HEK293T (cell line): ENCODE measurements at regions not wholly inside any gene's neighbourhood (a gene's known extent, or its start where the extent isn't known, plus 50 kb on each side); places are given as distances from the start of the nearest gene placed in this dataset.

Experiments
- CTCF ChIA-PET: fragments of 350-600 bp; formaldehyde crosslinking; extraction: SDS; loops from one replicate; lab custom pipeline; 2021; ENCODE audit warnings: antibody characterized with exemption, inconsistent platforms; lab: Yijun Ruan, JAX
- POLR2A ChIA-PET: fragments of 350-600 bp; formaldehyde crosslinking; extraction: SDS; loops from one replicate; lab custom pipeline; 2020; ENCODE audit warnings: antibody characterized with exemption, inconsistent platforms; lab: Yijun Ruan, JAX
- DNase-seq: peaks from one replicate; pipeline ENCODE4 v3.0.0; 2012; ENCODE audit warnings: mixed read lengths; ENCODE audit errors: extremely low spot score
- ARNT ChIP-seq: fragments of 450-650 bp; IDR thresholded peaks from 2 replicates; pipeline ENCODE4 v1.6.1; 2017; ENCODE audit warnings: mild to moderate bottlenecking
- BHLHE40 ChIP-seq: fragments of 450-650 bp; IDR thresholded peaks from 2 replicates; pipeline ENCODE4 v1.6.1; 2016; ENCODE audit warnings: mild to moderate bottlenecking, moderate library complexity, borderline replicate concordance
- CTBP1 ChIP-seq: fragments of 450-650 bp; IDR thresholded peaks from 2 replicates; pipeline ENCODE4 v1.6.1; 2016; ENCODE audit warnings: borderline replicate concordance
- ELF4 ChIP-seq: fragments of 450-650 bp; IDR thresholded peaks from 2 replicates; pipeline ENCODE4 v1.6.1; 2017; ENCODE audit warnings: antibody characterized with exemption
- FOXA1 ChIP-seq: fragments of 450-650 bp; IDR thresholded peaks from 2 replicates; pipeline ENCODE4 v1.6.1; 2016; ENCODE audit warnings: mild to moderate bottlenecking
- FOXK2 ChIP-seq: fragments of 450-650 bp; IDR thresholded peaks from 2 replicates; pipeline ENCODE4 v1.6.1; 2016; ENCODE audit warnings: mild to moderate bottlenecking
- FOXM1 ChIP-seq: fragments of 450-650 bp; IDR thresholded peaks from 2 replicates; pipeline ENCODE4 v1.6.1; 2017; ENCODE audit warnings: mild to moderate bottlenecking, borderline replicate concordance
- HDGF ChIP-seq: fragments of 450-650 bp; IDR thresholded peaks from 2 replicates; pipeline ENCODE4 v1.6.1; 2017; ENCODE audit warnings: antibody characterized with exemption, borderline replicate concordance
- L3MBTL2 ChIP-seq: fragments of 450-650 bp; conservative IDR thresholded peaks from 2 replicates; pipeline ENCODE4 v1.6.1; 2016; ENCODE audit warnings: mild to moderate bottlenecking
- LEF1 ChIP-seq: fragments of 450-650 bp; IDR thresholded peaks from 2 replicates; pipeline ENCODE4 v1.6.1; 2017; ENCODE audit warnings: mild to moderate bottlenecking, borderline replicate concordance
- NFRKB ChIP-seq: fragments of 450-650 bp; IDR thresholded peaks from 2 replicates; pipeline ENCODE4 v1.6.1; 2016; ENCODE audit warnings: mild to moderate bottlenecking, moderate library complexity
- SP1 ChIP-seq: fragments of 450-650 bp; IDR thresholded peaks from 2 replicates; pipeline ENCODE4 v1.6.1; 2017
- SUZ12 ChIP-seq: fragments of 450-650 bp; IDR thresholded peaks from 2 replicates; pipeline ENCODE4 v1.6.1; 2016; ENCODE audit warnings: mild to moderate bottlenecking
- TARDBP ChIP-seq: fragments of 450-650 bp; IDR thresholded peaks from 2 replicates; pipeline ENCODE4 v1.6.1; 2016
- ZNF384 ChIP-seq: fragments of 450-650 bp; IDR thresholded peaks from 2 replicates; pipeline ENCODE4 v1.6.1; 2016
- TF ChIP-seq, protein P1 (sequence below): fragments of 450-650 bp; IDR thresholded peaks from 2 replicates; pipeline ENCODE4 v1.6.1; 2016

- CTCF ChIA-PET, result no interaction called here
- POLR2A ChIA-PET, result no interaction called here
- TF ChIP-seq, protein P1, sequence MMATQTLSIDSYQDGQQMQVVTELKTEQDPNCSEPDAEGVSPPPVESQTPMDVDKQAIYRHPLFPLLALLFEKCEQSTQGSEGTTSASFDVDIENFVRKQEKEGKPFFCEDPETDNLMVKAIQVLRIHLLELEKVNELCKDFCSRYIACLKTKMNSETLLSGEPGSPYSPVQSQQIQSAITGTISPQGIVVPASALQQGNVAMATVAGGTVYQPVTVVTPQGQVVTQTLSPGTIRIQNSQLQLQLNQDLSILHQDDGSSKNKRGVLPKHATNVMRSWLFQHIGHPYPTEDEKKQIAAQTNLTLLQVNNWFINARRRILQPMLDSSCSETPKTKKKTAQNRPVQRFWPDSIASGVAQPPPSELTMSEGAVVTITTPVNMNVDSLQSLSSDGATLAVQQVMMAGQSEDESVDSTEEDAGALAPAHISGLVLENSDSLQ, result no peak
- TF ChIP-seq LEF1, result no peak
- no peak for TF ChIP-seq ZNF384
- TF ChIP-seq TARDBP, result no peak
- TF ChIP-seq ARNT, result no peak
- TF ChIP-seq HDGF, result no peak
- no peak for TF ChIP-seq CTBP1
- TF ChIP-seq FOXA1, result no peak
- TF ChIP-seq NFRKB, result no peak
- no peak for TF ChIP-seq BHLHE40
- TF ChIP-seq L3MBTL2, result no peak
- TF ChIP-seq FOXK2, result no peak
- no peak for TF ChIP-seq ELF4
- no peak for DNase-seq
These were observed 79.4 kb upstream of the TTC29 start for GRCh38 chr4:147025042-147025441.

GRCh38 chr4:147029296-147029695 is 83.6 kb upstream of the TTC29 start:
- POLR2A ChIA-PET, result interaction anchor here (0.6 kb wide), 1 partner anchor 871 kb away, joined by 3 read pairs; no protein-coding TSS in a partner anchor
- no peak for TF ChIP-seq TARDBP
- TF ChIP-seq, protein P1, result no peak
- no peak for TF ChIP-seq ZNF384
- no peak for TF ChIP-seq ELF4
- no peak for TF ChIP-seq FOXK2
- no peak for TF ChIP-seq ARNT
- DNase-seq, result no peak
- CTCF ChIA-PET, result no interaction called here

DNA sequence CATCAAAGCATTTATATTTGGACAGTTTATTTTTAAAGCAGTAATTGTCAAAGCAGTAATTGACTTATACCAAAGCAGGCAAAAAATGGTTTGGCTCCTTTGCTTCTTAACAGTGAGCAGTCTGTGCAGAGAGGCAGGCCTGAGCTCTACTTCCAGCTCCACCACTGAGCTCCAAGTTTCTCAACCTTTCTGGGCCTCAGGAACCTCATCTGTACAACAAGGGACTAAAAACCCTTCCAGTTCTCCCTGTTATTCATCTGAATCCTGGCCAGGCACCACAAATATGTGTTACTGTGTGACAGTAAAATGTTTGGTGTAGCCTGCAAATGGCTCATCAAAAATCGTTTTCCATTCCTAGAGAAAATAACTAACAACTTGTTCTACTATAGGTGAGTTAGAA is 88.7 kb upstream of the TTC29 start:
- no peak for TF ChIP-seq ZNF384
- TF ChIP-seq BHLHE40, result no peak
- no peak for TF ChIP-seq CTBP1
- no peak for TF ChIP-seq L3MBTL2
- TF ChIP-seq ARNT, result no peak
- TF ChIP-seq TARDBP, result no peak
- TF ChIP-seq SP1, result no peak
- no peak for TF ChIP-seq NFRKB
- TF ChIP-seq FOXM1, result no peak
- TF ChIP-seq HDGF, result no peak
- TF ChIP-seq SUZ12, result no peak
- no peak for TF ChIP-seq LEF1
- POLR2A ChIA-PET, result no interaction called here
- no peak for DNase-seq
- CTCF ChIA-PET, result no interaction called here

DNA sequence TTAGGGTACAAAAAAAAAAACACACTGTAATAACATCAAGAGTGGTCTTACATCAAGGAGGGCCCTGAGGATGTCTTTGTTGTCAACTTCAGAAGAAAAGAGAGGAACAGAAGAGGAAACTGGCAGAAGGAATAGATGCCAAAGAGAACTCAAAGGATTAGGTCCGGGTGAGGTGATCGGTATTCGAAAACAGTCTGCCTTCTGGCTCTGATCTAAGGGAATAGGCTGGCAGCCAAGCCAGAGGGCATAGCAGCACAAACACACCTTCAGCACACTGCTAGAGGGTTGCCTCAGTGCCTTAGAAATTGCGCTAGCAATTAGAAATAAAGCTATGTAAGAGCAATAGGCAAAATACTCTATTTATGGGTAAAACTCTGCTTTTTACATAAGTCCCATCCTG is 91.4 kb upstream of the TTC29 start:
- POLR2A ChIA-PET, result no interaction called here
- TF ChIP-seq TARDBP (no peak), FOXM1 (no peak), BHLHE40 (no peak), HDGF (no peak)
- CTCF ChIA-PET, result interaction anchor here (1.3 kb wide), 1 partner anchor 18 kb away, joined by 4 read pairs; no protein-coding TSS in a partner anchor
- no peak for DNase-seq

DNA sequence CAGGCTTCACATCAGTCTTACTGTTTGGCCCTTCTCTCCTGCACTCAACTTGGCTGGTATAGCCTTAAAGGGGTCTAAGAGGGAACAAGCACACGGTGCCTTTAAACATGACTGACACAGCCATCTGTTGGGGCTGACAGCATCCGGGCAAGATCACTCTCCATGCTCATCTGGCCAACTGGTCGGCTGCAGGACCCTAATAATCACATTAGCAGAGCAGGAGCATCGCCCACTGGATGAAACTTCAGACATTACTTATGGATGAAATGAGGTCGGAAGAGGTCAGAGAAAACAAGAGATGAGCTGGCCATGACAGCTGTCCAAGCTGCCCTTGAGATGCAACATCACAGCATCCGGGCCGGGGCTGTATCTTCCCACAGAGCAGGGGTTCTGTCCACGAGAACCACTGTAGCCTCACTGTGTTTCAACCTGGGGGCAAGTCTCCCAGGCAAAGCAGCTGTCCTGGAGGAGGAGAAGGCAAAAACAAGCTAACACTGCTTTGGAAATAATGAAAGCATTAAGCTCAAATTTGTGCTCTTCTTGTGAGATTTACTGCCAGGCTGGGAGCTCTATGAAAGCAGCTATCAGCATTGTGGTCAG is 94.4 kb upstream of the TTC29 start:
- TF ChIP-seq ARNT (no peak), SUZ12 (no peak), ELF4 (no peak), CTBP1 (no peak), TARDBP (no peak), FOXK2 (no peak), L3MBTL2 (no peak), SP1 (no peak)
- ChIA-PET CTCF (interaction anchor here (0.6 to 1.3 kb wide), 2 partner anchors 21 to 57 kb away, joined by 3 to 4 read pairs; no protein-coding TSS in a partner anchor), POLR2A (no interaction called here)
- no peak for DNase-seq

DNA sequence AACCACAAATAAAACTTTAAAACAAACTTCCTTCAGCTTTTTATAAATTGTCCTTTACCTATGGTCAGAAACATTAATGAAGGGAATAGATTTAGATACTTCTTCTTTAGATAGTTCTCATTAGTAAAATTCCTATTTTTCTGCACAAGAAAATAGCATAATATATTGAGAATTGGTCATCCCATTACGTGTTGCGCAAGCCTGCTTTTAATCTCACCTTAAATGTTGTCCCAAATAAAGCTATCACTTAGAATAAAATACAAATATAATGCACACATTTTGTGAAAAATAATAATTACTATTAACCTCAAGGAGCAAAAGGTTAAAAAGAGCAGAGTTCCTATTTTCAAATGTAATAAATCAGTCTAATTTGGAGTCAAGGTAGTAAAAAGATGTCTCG is 95.2 kb upstream of the TTC29 start:
- DNase-seq, result no peak
- CTCF ChIA-PET, result interaction anchor here (0.6 kb wide), 1 partner anchor 56 kb away, joined by 3 read pairs; no protein-coding TSS in a partner anchor
- POLR2A ChIA-PET, result no interaction called here
- TF ChIP-seq ARNT, result no peak
- TF ChIP-seq FOXA1, result no peak
- no peak for TF ChIP-seq SUZ12
- TF ChIP-seq, protein P1, result no peak
- no peak for TF ChIP-seq BHLHE40
- TF ChIP-seq NFRKB, result no peak
- TF ChIP-seq LEF1, result no peak
- no peak for TF ChIP-seq HDGF
- TF ChIP-seq TARDBP, result no peak
- no peak for TF ChIP-seq L3MBTL2
- no peak for TF ChIP-seq SP1
- TF ChIP-seq CTBP1, result no peak
- TF ChIP-seq FOXM1, result no peak
- TF ChIP-seq ELF4, result no peak
- TF ChIP-seq ZNF384, result no peak
- no peak for TF ChIP-seq FOXK2

DNA sequence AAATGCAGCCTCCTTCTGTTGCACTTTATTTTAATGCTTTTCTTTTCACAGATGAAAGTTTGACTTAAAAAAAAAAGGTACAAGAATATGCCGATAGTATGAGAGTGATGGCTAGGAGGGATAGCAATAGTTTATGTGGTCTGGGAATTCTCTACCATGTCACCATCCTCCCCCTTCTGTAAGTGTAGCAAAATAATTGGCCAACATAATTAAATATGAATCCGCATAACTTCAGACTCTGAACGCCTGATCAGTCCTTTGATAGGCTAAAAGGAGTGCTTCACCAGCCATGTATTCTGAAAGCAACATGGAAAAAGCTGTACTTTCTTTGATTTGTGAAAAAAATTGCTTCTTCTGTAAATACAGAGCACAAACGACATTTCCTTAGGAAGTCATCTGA is 95.7 kb upstream of the TTC29 start:
- CTCF ChIA-PET, result no interaction called here
- DNase-seq, result no peak
- no peak for TF ChIP-seq TARDBP
- TF ChIP-seq ZNF384, result no peak
- TF ChIP-seq BHLHE40, result no peak
- TF ChIP-seq L3MBTL2, result no peak
- TF ChIP-seq SUZ12, result no peak
- no peak for TF ChIP-seq ARNT
- TF ChIP-seq LEF1, result no peak
- no peak for TF ChIP-seq SP1
- no peak for TF ChIP-seq FOXM1
- no peak for TF ChIP-seq HDGF
- TF ChIP-seq ELF4, result no peak
- TF ChIP-seq CTBP1, result no peak
- no peak for TF ChIP-seq NFRKB
- TF ChIP-seq, protein P1, result no peak
- TF ChIP-seq FOXA1, result no peak
- no peak for TF ChIP-seq FOXK2
- POLR2A ChIA-PET, result no interaction called here
